Psoas muscle (tissue), 7 donors: ENCODE measurements at regions not wholly inside any gene's neighbourhood (a gene's known extent, or its start where the extent isn't known, plus 50 kb on each side); places are given as distances from the start of the nearest gene placed in this dataset.

ENCODE experiments used
- ATAC-seq, 4 donors: fragments of 200-7000 bp; cut with Tn5 transposase; one replicate each; pipeline ENCODE4 v1.9.1; 2020; ENCODE audit warnings: moderate library complexity in 3 of 4, mild to moderate bottlenecking in 2 of 4
- DNase-seq, 2 donors: peaks; one replicate each; pipeline ENCODE4 v3.0.0-alpha.2; 2020
- H3K27ac ChIP-seq: fragments of 200-600 bp; one replicate; pipeline ENCODE4 v1.8.0; 2022
- H3K27me3 ChIP-seq, 3 donors: fragments of 200-600 bp in 1 of 3; one replicate each; pipeline versions ENCODE4 v1.6.1 to v1.8.0; 2013 to 2022; ENCODE audit warnings: low read length in 2 of 3, mild to moderate bottlenecking in 2 of 3, moderate library complexity in 1 of 3; ENCODE audit not compliant: insufficient read depth in 3 of 3
- H3K36me3 ChIP-seq, 2 donors: fragments of 200-600 bp in 1 of 2; one replicate each; pipeline versions ENCODE4 v1.6.1 to v1.8.0; 2013 to 2022; ENCODE audit warnings: low read depth in 1 of 2, mild to moderate bottlenecking in 1 of 2, moderate library complexity in 1 of 2; ENCODE audit not compliant: insufficient read depth in 1 of 2
- H3K4me1 ChIP-seq: fragments of 200-600 bp; one replicate; pipeline ENCODE4 v1.8.0; 2022
- H3K4me3 ChIP-seq: fragments of 200-600 bp; one replicate; pipeline ENCODE4 v1.8.0; 2022; ENCODE audit warnings: mild to moderate bottlenecking
- H3K9me3 ChIP-seq: fragments of 200-600 bp; one replicate; pipeline ENCODE4 v1.8.0; 2022
- CTCF ChIP-seq: fragments of 200-600 bp; IDR thresholded peaks from one replicate; pipeline ENCODE4 v1.8.0; 2022; ENCODE audit warnings: antibody characterized with exemption
- whole genome bisulfite sequencing, 3 donors: extraction: QIAGEN DNeasy Blood & Tissue Kit; methylation state at CpG; one replicate each; pipeline versions ENCODE4 v1.1.6 to v1.1.7; 2013; 5-methylcytosine and 5-hydroxymethylcytosine counted together
- intact Hi-C, 2 donors: fragments of 100-400 bp; cut with DNase I; formaldehyde crosslinking; loops; one replicate each; pipeline versions ENCODE4 v1.11.0 to v1.14.2; 2022
- donor health status: healthy with polysubstance abuse.
- donor health status: DM: no; HTN: no; CAD: no; lungs with moderate emphysema.
- donor health status: Bipolar disorder and iron deficiency.
- donor health status: healthy.
- donor health status: DM: yes; HTN: yes; CAD: no.
- donor health status: DM: no; HTN: no; CAD: no.
- donor health status: DM: yes; HTN: yes; CAD: no.

- ATAC-seq (no peak), DNase-seq (no peak)
- Histone ChIP-seq H3K4me3 (no peak overlapping the region), H3K36me3 (no peaks in the 10 kb centered on the region), H3K4me1 (no peaks in the 10 kb centered on the region), H3K27ac (no peak overlapping the region), H3K9me3 (no peaks in the 10 kb centered on the region), H3K27me3 (no peaks in the 10 kb centered on the region)
- WGBS, 3 donors, result 76 to 82% (median 78%) methylated on average over 2 of the region's 2 CpGs
- no peak for TF ChIP-seq CTCF
- intact Hi-C loops, result no loop called here
Measured at GRCh38 chr16:6146356-6146755, 1048.8 kb upstream of the EEF2KMT start.

DNA sequence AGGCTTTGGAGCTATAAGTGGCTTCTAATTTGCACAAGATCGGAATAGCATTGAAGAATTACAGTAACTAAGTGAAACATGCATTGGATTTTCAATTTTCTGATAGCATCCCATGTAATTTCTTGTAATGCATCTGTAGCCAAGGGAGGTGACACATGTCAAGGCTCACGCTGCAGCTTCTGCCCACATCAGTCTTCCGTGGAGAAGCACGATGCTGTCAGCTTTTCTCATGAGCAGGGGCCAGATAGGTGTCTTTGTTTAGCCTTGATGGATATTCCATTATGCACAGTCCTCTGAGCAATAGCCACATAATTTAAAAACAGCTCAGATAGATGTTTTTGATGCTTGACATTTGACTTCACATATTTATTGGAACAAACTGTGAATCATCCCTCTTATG, 1046.9 kb upstream of the EEF2KMT start:
- Histone ChIP-seq H3K4me3 (no peak overlapping the region), H3K36me3 (no peaks in the 10 kb centered on the region), H3K4me1 (no peaks in the 10 kb centered on the region), H3K27me3 (peaks cover 0 to 2% (median 0%) of the 10 kb centered on the region in 3 donors), H3K9me3 (no peaks in the 10 kb centered on the region), H3K27ac (no peak overlapping the region)
- DNase-seq (no peak), ATAC-seq (no peak)
- 84 to 92% (median 87%) methylated on average over 4 of the region's 4 CpGs for WGBS, 3 donors
- no peak for TF ChIP-seq CTCF
- intact Hi-C loops, result no loop called here

GRCh38 chr16:6143020-6143419, 1045.4 kb upstream of the EEF2KMT start:
- intact Hi-C loops, result no loop called here
- Histone ChIP-seq H3K4me1 (no peaks in the 10 kb centered on the region), H3K27ac (no peak overlapping the region), H3K36me3 (no peaks in the 10 kb centered on the region), H3K9me3 (no peaks in the 10 kb centered on the region), H3K27me3 (peaks cover 0 to 2% (median 0%) of the 10 kb centered on the region in 3 donors), H3K4me3 (no peak overlapping the region)
- DNase-seq (no peak), ATAC-seq (no peak)
- TF ChIP-seq CTCF, result no peak
- WGBS, 3 donors, result 35 to 46% (median 43%) methylated on average over 1 of the region's 1 CpG

DNA sequence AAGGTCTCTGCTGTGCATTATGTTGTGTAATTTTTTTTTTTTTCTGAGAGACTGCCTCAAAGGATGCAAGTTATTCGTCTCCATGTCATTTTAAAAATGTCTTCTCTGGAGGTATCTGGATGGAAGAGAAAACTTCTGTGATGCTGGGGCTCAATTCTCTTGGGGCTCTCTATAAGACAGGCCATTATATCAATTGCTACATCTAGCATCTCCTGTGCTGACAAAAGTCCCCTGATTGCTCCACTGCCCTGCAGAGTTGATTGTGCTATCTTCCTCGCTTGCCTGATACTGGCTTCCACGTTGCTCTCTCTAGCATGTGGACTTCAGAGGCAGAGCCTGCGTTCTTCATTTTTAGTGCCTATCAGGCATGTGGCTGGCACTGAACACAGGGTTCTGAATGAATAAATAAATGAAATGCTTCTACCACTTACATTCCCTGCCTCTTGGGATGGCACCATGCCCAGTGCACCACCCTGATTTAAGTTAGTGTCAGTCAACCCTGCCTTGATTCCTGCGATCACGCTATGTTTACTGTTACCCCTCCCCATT, 1035.5 kb upstream of the EEF2KMT start:
- ATAC-seq (no peak), DNase-seq (no peak)
- Histone ChIP-seq H3K27ac (no peak overlapping the region), H3K36me3 (no peaks in the 10 kb centered on the region), H3K4me3 (no peak overlapping the region), H3K27me3 (no peaks in the 10 kb centered on the region), H3K9me3 (no peaks in the 10 kb centered on the region), H3K4me1 (no peaks in the 10 kb centered on the region)
- TF ChIP-seq CTCF, result no peak
- 65 to 69% (median 67%) methylated on average over 6 of the region's 6 CpGs for WGBS, 3 donors
- intact Hi-C loops, result no loop called here

DNA sequence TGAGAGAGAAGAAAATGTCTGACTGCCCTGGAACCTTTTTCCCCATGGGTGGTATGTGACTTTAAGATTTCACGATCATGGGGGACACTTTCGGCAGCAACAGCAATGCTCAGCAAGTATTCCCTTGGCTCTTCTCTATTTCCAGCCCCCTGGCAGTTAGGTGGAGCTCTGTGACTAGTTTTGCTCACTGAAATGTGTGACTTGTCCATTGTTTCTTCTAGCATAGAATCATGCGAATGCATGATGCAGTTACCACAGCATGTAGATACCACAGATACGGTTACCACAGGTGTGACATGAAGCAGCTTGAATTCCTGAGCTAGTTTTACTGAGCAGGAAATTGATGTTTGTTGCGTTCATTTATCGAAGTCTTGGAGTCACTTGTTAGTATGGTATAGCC, 1034.5 kb upstream of the EEF2KMT start:
- Histone ChIP-seq H3K4me1 (no peaks in the 10 kb centered on the region), H3K4me3 (no peak overlapping the region), H3K27ac (no peak overlapping the region), H3K9me3 (no peaks in the 10 kb centered on the region), H3K36me3 (no peaks in the 10 kb centered on the region), H3K27me3 (no peaks in the 10 kb centered on the region)
- intact Hi-C loops, result no loop called here
- DNase-seq (no peak), ATAC-seq (no peak)
- WGBS, 3 donors, result 56 to 63% (median 59%) methylated on average over 6 of the region's 6 CpGs
- no peak for TF ChIP-seq CTCF
